Brain microvascular endothelial cell (primary cell): ENCODE measurements at regions not wholly inside any gene's neighbourhood (a gene's known extent, or its start where the extent isn't known, plus 50 kb on each side); places are given as distances from the start of the nearest gene placed in this dataset.

Experiments used
- DNase-seq: peaks from one replicate; pipeline ENCODE4 v3.0.0-alpha.2; 2020
- H3K27ac ChIP-seq: fragments of 250-450 bp; sonication (Bioruptor Pico); 2 replicates; pipeline ENCODE4 v1.5.1; 2020; ENCODE audit warnings: mild to moderate bottlenecking, moderate library complexity
- H3K27me3 ChIP-seq: fragments of 250-450 bp; sonication (Bioruptor Pico); replicated peaks from 2 replicates; pipeline ENCODE4 v1.5.1; 2020; ENCODE audit warnings: mild to moderate bottlenecking
- H3K36me3 ChIP-seq: fragments of 250-450 bp; sonication (Bioruptor Pico); replicated peaks from 2 replicates; pipeline ENCODE4 v1.5.1; 2020; ENCODE audit warnings: mild to moderate bottlenecking
- H3K4me3 ChIP-seq: 2 replicates; pipeline ENCODE4 v1.5.1; 2011; ENCODE audit warnings: low read depth, mild to moderate bottlenecking, control low read depth, low read length, moderate library complexity
- CTCF ChIP-seq: IDR thresholded peaks from 2 replicates; pipeline ENCODE4 v1.5.1; 2011; ENCODE audit warnings: low read depth, mild to moderate bottlenecking, moderate library complexity, low read length, control low read depth, inconsistent platforms; ENCODE audit errors: missing control alignments
- in situ Hi-C: cut with HindIII; loops from 2 replicates; pipeline ENCODE4 v1.10.0; 2017; ENCODE audit warnings: low sequenced_read_pairs, low pct_ligation_motif_present

GRCh38 chr5:74423383-74423782 is 217.1 kb downstream of the ENC1 start:
- Histone ChIP-seq H3K4me3 (no peak overlapping the region), H3K36me3 (no peaks in the 10 kb centered on the region), H3K27ac (no peak overlapping the region), H3K27me3 (no peaks in the 10 kb centered on the region)
- in situ Hi-C loops = no loop called here
- TF ChIP-seq CTCF = no peak
- no peak for DNase-seq

- Histone ChIP-seq H3K36me3 (no peaks in the 10 kb centered on the region), H3K27ac (no peak overlapping the region), H3K27me3 (no peaks in the 10 kb centered on the region), H3K4me3 (no peak overlapping the region)
- DNase-seq = no peak
- no peak for TF ChIP-seq CTCF
- in situ Hi-C loops = no loop called here
These were observed 217.9 kb downstream of the ENC1 start for GRCh38 chr5:74422671-74423070.

- in situ Hi-C loops = no loop called here
- H3K4me3 ChIP-seq = no peak overlapping the region
- no peak for DNase-seq
- TF ChIP-seq CTCF = no peak
- H3K27me3 ChIP-seq = no peaks in the 10 kb centered on the region
- H3K27ac ChIP-seq = no peak overlapping the region
- H3K36me3 ChIP-seq = no peaks in the 10 kb centered on the region
These were observed 218.5 kb downstream of the ENC1 start for GRCh38 chr5:74422030-74422429.

- DNase-seq = no peak
- Histone ChIP-seq H3K4me3 (no peak overlapping the region), H3K27me3 (no peaks in the 10 kb centered on the region), H3K36me3 (no peaks in the 10 kb centered on the region), H3K27ac (no peak overlapping the region)
- in situ Hi-C loops = no loop called here
- no peak for TF ChIP-seq CTCF
These were observed 219.2 kb downstream of the ENC1 start for GRCh38 chr5:74421377-74421776.

- Histone ChIP-seq H3K27ac (no peak overlapping the region), H3K27me3 (no peaks in the 10 kb centered on the region), H3K4me3 (no peak overlapping the region), H3K36me3 (no peaks in the 10 kb centered on the region)
- DNase-seq = no peak
- no peak for TF ChIP-seq CTCF
- in situ Hi-C loops = no loop called here
These were observed 219.6 kb downstream of the ENC1 start for GRCh38 chr5:74420947-74421346.

- Histone ChIP-seq H3K36me3 (no peaks in the 10 kb centered on the region), H3K4me3 (no peak overlapping the region), H3K27ac (no peak overlapping the region), H3K27me3 (no peaks in the 10 kb centered on the region)
- in situ Hi-C loops = no loop called here
- no peak for DNase-seq
- TF ChIP-seq CTCF = no peak
These were observed 220.3 kb downstream of the ENC1 start for GRCh38 chr5:74420220-74420619.
